ENCODE measurements at regions not wholly inside any gene's neighbourhood (a gene's known extent, or its start where the extent isn't known, plus 50 kb on each side); places are given as distances from the start of the nearest gene placed in this dataset.
A peak's percentile ranks its signal among the peaks of the same experiment; 100 is the strongest.
"Not testable (repeated sequence)": the region's sequence is repeated elsewhere in the genome, so short reads cannot be mapped to it uniquely, and the experiment has no call there.

DNA sequence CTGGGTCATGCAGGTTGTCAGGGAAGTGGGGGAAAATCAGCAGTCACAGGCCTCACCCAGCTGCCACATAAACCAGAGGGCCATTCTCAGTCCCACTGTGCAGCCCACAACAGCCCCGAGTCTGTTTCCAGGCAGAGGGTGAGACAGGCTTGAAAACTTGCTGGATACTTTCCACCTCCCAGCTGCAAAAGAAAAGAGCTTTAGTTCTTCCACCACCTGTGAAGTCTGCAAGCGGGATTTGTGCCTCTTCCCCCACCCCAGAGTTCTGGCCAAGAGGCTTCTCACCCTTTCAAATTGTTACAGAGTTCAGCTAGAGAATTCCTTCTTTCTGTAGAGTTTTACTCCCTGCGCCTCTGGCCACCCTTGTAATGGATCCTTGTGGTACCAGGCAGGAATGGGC, 115.5 kb upstream of the ZDHHC15 start:
- H3K27me3 ChIP-seq = no peaks in the 10 kb centered on the region
- intact Hi-C loops (cut with DNase I; ENCODE audit: low total_unique reads) = no loop called here

DNA sequence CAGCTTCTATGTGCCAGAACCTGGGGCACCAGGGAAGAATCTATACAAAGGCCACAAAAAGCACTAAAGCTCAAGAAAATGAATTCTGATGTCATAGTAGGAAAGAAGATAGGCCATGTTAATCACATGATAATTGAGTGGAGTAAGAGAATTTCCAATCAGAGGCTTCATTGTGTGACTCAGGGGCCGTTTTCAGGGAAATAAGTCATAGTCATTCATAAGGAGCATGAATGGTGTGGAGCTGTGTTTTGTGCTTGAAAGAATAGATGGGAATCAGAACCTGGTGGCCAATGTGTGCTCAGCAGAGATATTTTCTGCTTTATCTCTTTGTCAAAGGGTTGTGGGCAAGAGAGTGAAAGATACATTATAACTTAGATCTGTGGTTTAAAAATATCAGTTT, 102.4 kb upstream of the ZDHHC15 start:
- no peaks in the 10 kb centered on the region for H3K9me3 ChIP-seq
- H3K27me3 ChIP-seq = no peaks in the 10 kb centered on the region
- intact Hi-C loops (cut with DNase I; ENCODE audit: low total_unique reads) = no loop called here
- H3K27ac ChIP-seq = no peak overlapping the region
- H3K4me1 ChIP-seq = no peaks in the 10 kb centered on the region
- TF ChIP-seq, protein P1, sequence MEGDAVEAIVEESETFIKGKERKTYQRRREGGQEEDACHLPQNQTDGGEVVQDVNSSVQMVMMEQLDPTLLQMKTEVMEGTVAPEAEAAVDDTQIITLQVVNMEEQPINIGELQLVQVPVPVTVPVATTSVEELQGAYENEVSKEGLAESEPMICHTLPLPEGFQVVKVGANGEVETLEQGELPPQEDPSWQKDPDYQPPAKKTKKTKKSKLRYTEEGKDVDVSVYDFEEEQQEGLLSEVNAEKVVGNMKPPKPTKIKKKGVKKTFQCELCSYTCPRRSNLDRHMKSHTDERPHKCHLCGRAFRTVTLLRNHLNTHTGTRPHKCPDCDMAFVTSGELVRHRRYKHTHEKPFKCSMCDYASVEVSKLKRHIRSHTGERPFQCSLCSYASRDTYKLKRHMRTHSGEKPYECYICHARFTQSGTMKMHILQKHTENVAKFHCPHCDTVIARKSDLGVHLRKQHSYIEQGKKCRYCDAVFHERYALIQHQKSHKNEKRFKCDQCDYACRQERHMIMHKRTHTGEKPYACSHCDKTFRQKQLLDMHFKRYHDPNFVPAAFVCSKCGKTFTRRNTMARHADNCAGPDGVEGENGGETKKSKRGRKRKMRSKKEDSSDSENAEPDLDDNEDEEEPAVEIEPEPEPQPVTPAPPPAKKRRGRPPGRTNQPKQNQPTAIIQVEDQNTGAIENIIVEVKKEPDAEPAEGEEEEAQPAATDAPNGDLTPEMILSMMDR (IDR thresholded peaks at IDR 0.05) = no peak
- no peak for TF ChIP-seq POLR2A (IDR thresholded peaks at IDR 0.05)
- no peaks in the 10 kb centered on the region for H3K36me3 ChIP-seq
- DNase-seq = no peak
- H3K4me3 ChIP-seq = no peak overlapping the region

More for the DNA sequence above, 115.5 kb upstream of the ZDHHC15 start:
- H3K36me3 ChIP-seq = no peaks in the 10 kb centered on the region
- H3K27ac ChIP-seq = no peak overlapping the region
- no peaks in the 10 kb centered on the region for H3K4me1 ChIP-seq
- no peak for DNase-seq
- H3K9me3 ChIP-seq = peaks cover 0 to 9% of the 10 kb centered on the region in 2 donors
- TF ChIP-seq, protein P1 (IDR thresholded peaks at IDR 0.05) = no peak
- no peak for TF ChIP-seq POLR2A (IDR thresholded peaks at IDR 0.05)
- no peak overlapping the region for H3K4me3 ChIP-seq

DNA sequence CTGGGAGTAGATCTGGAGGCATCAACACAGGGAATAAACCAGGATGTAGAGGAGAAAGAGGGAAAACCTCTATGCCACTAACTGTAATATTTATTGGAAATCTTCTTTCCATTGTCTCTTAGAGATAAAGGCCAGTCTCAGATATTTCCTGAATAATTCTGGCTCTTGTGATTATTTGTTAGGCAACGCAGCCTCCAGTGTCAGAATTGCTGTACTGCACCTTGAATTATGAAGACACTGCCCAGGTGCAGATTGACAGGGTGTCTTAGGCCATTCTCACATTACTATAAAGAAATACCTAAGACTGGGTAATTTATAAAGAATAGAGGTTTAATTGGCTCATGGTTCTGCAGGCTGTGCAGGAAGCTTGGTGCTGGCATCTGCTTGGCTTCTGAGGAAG, 100.7 kb upstream of the ZDHHC15 start:
- H3K4me1 ChIP-seq = no peaks in the 10 kb centered on the region
- no peak for TF ChIP-seq POLR2A (IDR thresholded peaks at IDR 0.05)
- TF ChIP-seq, protein P1 (IDR thresholded peaks at IDR 0.05) = no peak
- no peaks in the 10 kb centered on the region for H3K9me3 ChIP-seq
- no peaks in the 10 kb centered on the region for H3K27me3 ChIP-seq
- H3K4me3 ChIP-seq = no peak overlapping the region
- intact Hi-C loops (cut with DNase I; ENCODE audit: low total_unique reads) = no loop called here
- H3K36me3 ChIP-seq = no peaks in the 10 kb centered on the region
- H3K27ac ChIP-seq = no peak overlapping the region
- DNase-seq = no peak

DNA sequence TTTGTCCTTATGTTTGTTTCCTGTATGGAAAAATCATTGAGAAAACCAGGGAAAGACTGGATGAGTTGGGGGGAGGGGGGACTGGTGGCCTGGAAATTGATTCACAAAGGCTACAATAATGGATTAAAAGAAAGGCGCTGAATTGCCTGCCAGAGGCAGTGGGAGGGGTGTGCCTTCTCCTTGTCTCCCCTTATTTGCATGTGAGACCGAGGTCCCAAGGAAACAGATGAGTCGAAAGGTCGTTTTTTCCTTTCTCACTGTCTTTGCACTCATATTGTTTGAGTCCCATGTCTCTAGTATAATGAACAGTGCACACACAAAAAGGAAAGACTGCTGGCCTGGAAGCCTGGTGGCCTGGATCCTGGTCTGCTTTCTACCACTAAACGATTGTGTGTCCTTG, 86.6 kb upstream of the ZDHHC15 start:
- TF ChIP-seq, protein P1 (IDR thresholded peaks at IDR 0.05) = no peak
- TF ChIP-seq POLR2A (IDR thresholded peaks at IDR 0.05) = no peak
- DNase-seq = no peak
- H3K36me3 ChIP-seq = no peaks in the 10 kb centered on the region
- H3K4me1 ChIP-seq = no peaks in the 10 kb centered on the region
- intact Hi-C loops (cut with DNase I; ENCODE audit: low total_unique reads) = no loop called here
- no peaks in the 10 kb centered on the region for H3K9me3 ChIP-seq
- no peaks in the 10 kb centered on the region for H3K27me3 ChIP-seq
- no peak overlapping the region for H3K27ac ChIP-seq
- H3K4me3 ChIP-seq = no peak overlapping the region

DNA sequence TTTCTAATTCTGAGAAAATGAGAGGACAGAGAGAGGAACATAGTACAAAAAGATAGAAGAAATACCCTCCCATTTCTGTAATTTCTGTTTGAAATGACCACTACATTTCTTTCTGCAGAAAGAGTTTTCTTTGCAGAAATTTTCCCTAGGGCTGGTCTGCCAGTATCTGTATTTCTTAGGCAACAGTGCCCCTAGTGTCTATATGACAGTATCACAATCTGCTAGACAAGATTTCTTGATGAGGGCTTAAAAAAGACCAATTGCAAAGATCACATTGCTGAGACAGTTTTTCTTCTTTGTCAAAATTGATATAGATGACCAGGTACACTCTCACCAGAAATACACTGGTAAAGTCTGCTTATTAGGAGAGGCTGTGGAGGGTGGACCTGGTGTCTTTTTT, 81.0 kb upstream of the ZDHHC15 start:
- H3K9me3 ChIP-seq = no peaks in the 10 kb centered on the region
- no peak for DNase-seq
- intact Hi-C loops (cut with DNase I; ENCODE audit: low total_unique reads) = no loop called here
- H3K27ac ChIP-seq = no peak overlapping the region
- H3K27me3 ChIP-seq = no peaks in the 10 kb centered on the region
- TF ChIP-seq POLR2A (IDR thresholded peaks at IDR 0.05) = no peak
- TF ChIP-seq, protein P1 (IDR thresholded peaks at IDR 0.05) = peak; percentile 44 to 58 (median 50)
- H3K4me1 ChIP-seq = no peaks in the 10 kb centered on the region
- no peaks in the 10 kb centered on the region for H3K36me3 ChIP-seq
- no peak overlapping the region for H3K4me3 ChIP-seq

DNA sequence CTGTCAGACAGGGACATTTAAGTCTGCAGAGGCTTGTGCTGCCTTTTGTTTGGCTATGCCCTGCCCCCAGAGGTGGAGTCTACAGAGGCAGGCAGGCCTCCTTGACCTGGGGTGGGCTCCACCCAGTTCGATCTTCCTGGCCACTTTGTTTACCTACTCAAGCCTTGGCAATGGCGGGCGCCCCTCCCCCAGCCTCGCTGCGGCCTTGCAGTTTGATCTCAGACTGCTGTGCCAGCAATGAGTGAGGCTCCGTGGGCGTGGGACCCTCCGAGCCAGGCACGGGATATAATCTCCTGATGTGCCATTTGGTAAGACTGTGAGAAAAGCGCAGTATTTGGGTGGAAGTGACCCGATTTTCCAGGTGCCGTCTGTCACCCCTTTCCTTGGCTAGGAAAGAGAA, 79.2 kb upstream of the ZDHHC15 start:
- H3K27ac ChIP-seq; H3K9me3 ChIP-seq; intact Hi-C loops (cut with DNase I; ENCODE audit: low total_unique reads); DNase-seq; H3K27me3 ChIP-seq; H3K4me3 ChIP-seq; H3K36me3 ChIP-seq; H3K4me1 ChIP-seq: not testable (repeated sequence)
